ENCODE measurements at regions not wholly inside any gene's neighbourhood (a gene's known extent, or its start where the extent isn't known, plus 50 kb on each side); places are given as distances from the start of the nearest gene placed in this dataset.

GRCh38 chr7:118948508-118948907 lies 724.0 kb downstream of the ANKRD7 start:
- no peak for TF ChIP-seq ZFX (IDR thresholded peaks at IDR 0.05; ENCODE audit: borderline replicate concordance)
- no peak for TF ChIP-seq CTCF (IDR thresholded peaks at IDR 0.05)

All from 22Rv1 (cell line).